ENCODE measurements at regions not wholly inside any gene's neighbourhood (a gene's known extent, or its start where the extent isn't known, plus 50 kb on each side); places are given as distances from the start of the nearest gene placed in this dataset.
A peak's percentile ranks its signal among the peaks of the same experiment; 100 is the strongest.
"Not testable (repeated sequence)": the region's sequence is repeated elsewhere in the genome, so short reads cannot be mapped to it uniquely, and the experiment has no call there.

- not testable (repeated sequence) for DNase-seq (ENCODE audit: low read depth in 2 of 2)
Measured at GRCh38 chrX:1016281-1016680, 196.2 kb downstream of the CRLF2 start.

GRCh38 chrX:1012678-1013300, 199.7 kb downstream of the CRLF2 start:
- no peak for DNase-seq (ENCODE audit: low read depth in 2 of 2)

GRCh38 chrX:1011691-1012283, 200.7 kb downstream of the CRLF2 start:
- DNase-seq (ENCODE audit: low read depth in 2 of 2) = no peak

- DNase-seq (ENCODE audit: low read depth in 2 of 2) = no peak
Measured at GRCh38 chrX:1009771-1010170, 202.7 kb downstream of the CRLF2 start.

- no peak for DNase-seq (ENCODE audit: low read depth in 2 of 2)
Measured at GRCh38 chrX:1006156-1006730, 206.2 kb downstream of the CRLF2 start.

GRCh38 chrX:1002611-1003010, 209.8 kb downstream of the CRLF2 start:
- DNase-seq (ENCODE audit: low read depth in 2 of 2) = no peak

GRCh38 chrX:997631-998137, 214.8 kb downstream of the CRLF2 start:
- no peak for DNase-seq (ENCODE audit: low read depth in 2 of 2)

- DNase-seq (ENCODE audit: low read depth in 2 of 2) = no peak
Measured at GRCh38 chrX:994780-995179, 217.7 kb downstream of the CRLF2 start.

GRCh38 chrX:989959-990510, 222.4 kb downstream of the CRLF2 start:
- peak; percentile 85 to 89 for DNase-seq (ENCODE audit: low read depth in 2 of 2)

- DNase-seq (ENCODE audit: low read depth in 2 of 2) = not testable (repeated sequence)
Measured at GRCh38 chrX:988530-988929, 223.9 kb downstream of the CRLF2 start.

- DNase-seq (ENCODE audit: low read depth in 2 of 2) = no peak
Measured at GRCh38 chrX:981791-982626, 230.4 kb downstream of the CRLF2 start.

- DNase-seq (ENCODE audit: low read depth in 2 of 2) = no peak
Measured at GRCh38 chrX:980587-981235, 231.7 kb downstream of the CRLF2 start.

GRCh38 chrX:979127-979526, 233.3 kb downstream of the CRLF2 start:
- DNase-seq (ENCODE audit: low read depth in 2 of 2) = not testable (repeated sequence)

- DNase-seq (ENCODE audit: low read depth in 2 of 2) = no peak
Measured at GRCh38 chrX:973010-973632, 239.3 kb downstream of the CRLF2 start.

GRCh38 chrX:968148-968965, 244.1 kb downstream of the CRLF2 start:
- DNase-seq (ENCODE audit: low read depth in 2 of 2) = no peak

- DNase-seq (ENCODE audit: low read depth in 2 of 2) = no peak
Measured at GRCh38 chrX:966396-967070, 245.9 kb downstream of the CRLF2 start.

- DNase-seq (ENCODE audit: low read depth in 2 of 2) = no peak
Measured at GRCh38 chrX:964831-965416, 247.5 kb downstream of the CRLF2 start.

GRCh38 chrX:960821-961220, 251.6 kb downstream of the CRLF2 start:
- no peak for DNase-seq (ENCODE audit: low read depth in 2 of 2)

- DNase-seq (ENCODE audit: low read depth in 2 of 2) = no peak
Measured at GRCh38 chrX:959595-959994, 252.9 kb downstream of the CRLF2 start.
